ENCODE measurements at regions not wholly inside any gene's neighbourhood (a gene's known extent, or its start where the extent isn't known, plus 50 kb on each side); places are given as distances from the start of the nearest gene placed in this dataset.

- no peak overlapping the region for H3K4me3 ChIP-seq (IDR thresholded peaks at IDR 0.05; ENCODE audit: insufficient read depth, low read depth, low read length)
- H3K27ac ChIP-seq: no peak overlapping the region
- H3K4me2 ChIP-seq: no peak overlapping the region
- H2AFZ ChIP-seq (ENCODE audit: low read depth): no peak overlapping the region
- H3K9ac ChIP-seq: no peak overlapping the region
- no peaks in the 10 kb centered on the region for H3K36me3 ChIP-seq (ENCODE audit: insufficient read depth)
- H3K27me3 ChIP-seq (ENCODE audit: insufficient read depth, low read depth): no peaks in the 10 kb centered on the region
- H3K79me2 ChIP-seq (ENCODE audit: insufficient read depth, low read depth): no peaks in the 10 kb centered on the region
- H4K20me1 ChIP-seq (ENCODE audit: insufficient read depth): no peaks in the 10 kb centered on the region
- H3K4me1 ChIP-seq (ENCODE audit: low read depth, poor library complexity, severe bottlenecking): no peaks in the 10 kb centered on the region
- no peak for TF ChIP-seq CTCF (conservative IDR thresholded peaks at IDR 0.05; ENCODE audit: low read depth, low read length)
Observed at GRCh38 chr20:23232679-23233308, 117.8 kb upstream of the NXT1 start.

- H3K4me3 ChIP-seq (IDR thresholded peaks at IDR 0.05; ENCODE audit: insufficient read depth, low read depth, low read length): no peak overlapping the region
- H2AFZ ChIP-seq (ENCODE audit: low read depth): no peak overlapping the region
- no peaks in the 10 kb centered on the region for H3K79me2 ChIP-seq (ENCODE audit: insufficient read depth, low read depth)
- no peak overlapping the region for H3K9ac ChIP-seq
- H3K4me1 ChIP-seq (ENCODE audit: low read depth, poor library complexity, severe bottlenecking): no peaks in the 10 kb centered on the region
- TF ChIP-seq CTCF (conservative IDR thresholded peaks at IDR 0.05; ENCODE audit: low read depth, low read length): no peak
- H3K4me2 ChIP-seq: no peak overlapping the region
- H3K27ac ChIP-seq: no peak overlapping the region
- no peaks in the 10 kb centered on the region for H3K27me3 ChIP-seq (ENCODE audit: insufficient read depth, low read depth)
- no peaks in the 10 kb centered on the region for H4K20me1 ChIP-seq (ENCODE audit: insufficient read depth)
- H3K36me3 ChIP-seq (ENCODE audit: insufficient read depth): no peaks in the 10 kb centered on the region
Observed at GRCh38 chr20:23232219-23232581, 118.4 kb upstream of the NXT1 start.

- Histone ChIP-seq H3K4me2 (no peak overlapping the region), H2AFZ (ENCODE audit: low read depth) (no peak overlapping the region), H3K79me2 (ENCODE audit: insufficient read depth, low read depth) (no peaks in the 10 kb centered on the region), H3K4me3 (IDR thresholded peaks at IDR 0.05; ENCODE audit: insufficient read depth, low read depth, low read length) (no peak overlapping the region), H3K36me3 (ENCODE audit: insufficient read depth) (no peaks in the 10 kb centered on the region), H3K9ac (no peak overlapping the region), H4K20me1 (ENCODE audit: insufficient read depth) (no peaks in the 10 kb centered on the region), H3K4me1 (ENCODE audit: low read depth, poor library complexity, severe bottlenecking) (no peaks in the 10 kb centered on the region), H3K27me3 (ENCODE audit: insufficient read depth, low read depth) (no peaks in the 10 kb centered on the region), H3K27ac (no peak overlapping the region)
- no peak for TF ChIP-seq CTCF (conservative IDR thresholded peaks at IDR 0.05; ENCODE audit: low read depth, low read length)
Observed at GRCh38 chr20:23231561-23232218, 118.9 kb upstream of the NXT1 start.

GRCh38 chr20:23230766-23231385, 119.7 kb upstream of the NXT1 start:
- no peak overlapping the region for H3K4me2 ChIP-seq
- no peaks in the 10 kb centered on the region for H4K20me1 ChIP-seq (ENCODE audit: insufficient read depth)
- no peak for TF ChIP-seq CTCF (conservative IDR thresholded peaks at IDR 0.05; ENCODE audit: low read depth, low read length)
- no peak overlapping the region for H2AFZ ChIP-seq (ENCODE audit: low read depth)
- H3K27me3 ChIP-seq (ENCODE audit: insufficient read depth, low read depth): no peaks in the 10 kb centered on the region
- H3K27ac ChIP-seq: no peak overlapping the region
- H3K4me3 ChIP-seq (IDR thresholded peaks at IDR 0.05; ENCODE audit: insufficient read depth, low read depth, low read length): no peak overlapping the region
- no peaks in the 10 kb centered on the region for H3K79me2 ChIP-seq (ENCODE audit: insufficient read depth, low read depth)
- H3K9ac ChIP-seq: no peak overlapping the region
- no peaks in the 10 kb centered on the region for H3K4me1 ChIP-seq (ENCODE audit: low read depth, poor library complexity, severe bottlenecking)
- no peaks in the 10 kb centered on the region for H3K36me3 ChIP-seq (ENCODE audit: insufficient read depth)

Data from KMS-11 (cell line).